ENCODE measurements at regions not wholly inside any gene's neighbourhood (a gene's known extent, or its start where the extent isn't known, plus 50 kb on each side); places are given as distances from the start of the nearest gene placed in this dataset.

GRCh38 chr9:18002718-18003438, 424.0 kb downstream of the SH3GL2 start:
- no peak for DNase-seq (ENCODE audit: low read depth)
- TF ChIP-seq CTCF (conservative IDR thresholded peaks at IDR 0.05; ENCODE audit: control insufficient read depth, insufficient read depth, low read depth, low read length): no peak
- H3K4me3 ChIP-seq (ENCODE audit: control insufficient read depth, low read depth, low read length): no peak overlapping the region

- no peak for DNase-seq (ENCODE audit: low read depth)
- no peak for TF ChIP-seq CTCF (conservative IDR thresholded peaks at IDR 0.05; ENCODE audit: control insufficient read depth, insufficient read depth, low read depth, low read length)
- no peak overlapping the region for H3K4me3 ChIP-seq (ENCODE audit: control insufficient read depth, low read depth, low read length)
Observed at GRCh38 chr9:18006591-18006990, 427.7 kb downstream of the SH3GL2 start.

- no peak for TF ChIP-seq CTCF (conservative IDR thresholded peaks at IDR 0.05; ENCODE audit: control insufficient read depth, insufficient read depth, low read depth, low read length)
- no peak for DNase-seq (ENCODE audit: low read depth)
- H3K4me3 ChIP-seq (ENCODE audit: control insufficient read depth, low read depth, low read length): no peak overlapping the region
Observed at GRCh38 chr9:18007621-18008020, 428.8 kb downstream of the SH3GL2 start.

GRCh38 chr9:18009902-18010301, 431.0 kb downstream of the SH3GL2 start:
- no peak overlapping the region for H3K4me3 ChIP-seq (ENCODE audit: control insufficient read depth, low read depth, low read length)
- no peak for DNase-seq (ENCODE audit: low read depth)
- TF ChIP-seq CTCF (conservative IDR thresholded peaks at IDR 0.05; ENCODE audit: control insufficient read depth, insufficient read depth, low read depth, low read length): no peak

GRCh38 chr9:18010492-18010891, 431.6 kb downstream of the SH3GL2 start:
- TF ChIP-seq CTCF (conservative IDR thresholded peaks at IDR 0.05; ENCODE audit: control insufficient read depth, insufficient read depth, low read depth, low read length): no peak
- no peak for DNase-seq (ENCODE audit: low read depth)
- H3K4me3 ChIP-seq (ENCODE audit: control insufficient read depth, low read depth, low read length): no peak overlapping the region

GRCh38 chr9:18012170-18012569, 433.3 kb downstream of the SH3GL2 start:
- no peak overlapping the region for H3K4me3 ChIP-seq (ENCODE audit: control insufficient read depth, low read depth, low read length)
- DNase-seq (ENCODE audit: low read depth): no peak
- TF ChIP-seq CTCF (conservative IDR thresholded peaks at IDR 0.05; ENCODE audit: control insufficient read depth, insufficient read depth, low read depth, low read length): no peak

- TF ChIP-seq CTCF (conservative IDR thresholded peaks at IDR 0.05; ENCODE audit: control insufficient read depth, insufficient read depth, low read depth, low read length): no peak
- H3K4me3 ChIP-seq (ENCODE audit: control insufficient read depth, low read depth, low read length): no peak overlapping the region
- DNase-seq (ENCODE audit: low read depth): peak; percentile 4
Observed at GRCh38 chr9:18014556-18014955, 435.7 kb downstream of the SH3GL2 start.
